ENCODE measurements at regions not wholly inside any gene's neighbourhood (a gene's known extent, or its start where the extent isn't known, plus 50 kb on each side); places are given as distances from the start of the nearest gene placed in this dataset.

GRCh38 chr6:82488403-82488802 is 124.8 kb downstream of the TPBG start:
- Mint-ChIP-seq H3K36me3 (peaks cover 75% of the 10 kb centered on the region), H3K9me3 (peaks cover 83% of the 10 kb centered on the region), H3K4me3 (no peak overlapping the region), H3K27me3 (ENCODE audit: low read depth) (peaks cover 4% of the 10 kb centered on the region; the same call in 1 of the 2 replicates), H3K27ac (no peak overlapping the region), H3K4me1 (peaks cover 29% of the 10 kb centered on the region)
- DNase-seq (ENCODE audit: low spot score) (no peak), ATAC-seq (no peak)
- POLR2A ChIA-PET: no interaction called here
- no peak for TF ChIP-seq ATF1 (CRISPR knock-in tag; IDR thresholded peaks at IDR 0.05)
- no peak for TF ChIP-seq CDX4 (CRISPR knock-in tag; IDR thresholded peaks at IDR 0.05; ENCODE audit: borderline replicate concordance)
- no peak for TF ChIP-seq USF2 (CRISPR knock-in tag; IDR thresholded peaks at IDR 0.05)
- TF ChIP-seq RORB (CRISPR knock-in tag; IDR thresholded peaks at IDR 0.05): no peak
- TF ChIP-seq, protein P1, sequence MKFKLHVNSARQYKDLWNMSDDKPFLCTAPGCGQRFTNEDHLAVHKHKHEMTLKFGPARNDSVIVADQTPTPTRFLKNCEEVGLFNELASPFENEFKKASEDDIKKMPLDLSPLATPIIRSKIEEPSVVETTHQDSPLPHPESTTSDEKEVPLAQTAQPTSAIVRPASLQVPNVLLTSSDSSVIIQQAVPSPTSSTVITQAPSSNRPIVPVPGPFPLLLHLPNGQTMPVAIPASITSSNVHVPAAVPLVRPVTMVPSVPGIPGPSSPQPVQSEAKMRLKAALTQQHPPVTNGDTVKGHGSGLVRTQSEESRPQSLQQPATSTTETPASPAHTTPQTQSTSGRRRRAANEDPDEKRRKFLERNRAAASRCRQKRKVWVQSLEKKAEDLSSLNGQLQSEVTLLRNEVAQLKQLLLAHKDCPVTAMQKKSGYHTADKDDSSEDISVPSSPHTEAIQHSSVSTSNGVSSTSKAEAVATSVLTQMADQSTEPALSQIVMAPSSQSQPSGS (CRISPR knock-in tag; IDR thresholded peaks at IDR 0.05; ENCODE audit: borderline replicate concordance, low read depth): no peak
- TF ChIP-seq IRF2 (CRISPR knock-in tag; IDR thresholded peaks at IDR 0.05; ENCODE audit: borderline replicate concordance, low read depth): no peak
- no peak for TF ChIP-seq RELA (CRISPR knock-in tag; IDR thresholded peaks at IDR 0.05; ENCODE audit: borderline replicate concordance)
- TF ChIP-seq TEAD4 (CRISPR knock-in tag; IDR thresholded peaks at IDR 0.05): no peak
- no peak for TF ChIP-seq ZNF396 (CRISPR knock-in tag; IDR thresholded peaks at IDR 0.05; ENCODE audit: borderline replicate concordance)
- no peak for TF ChIP-seq PRRX2 (CRISPR knock-in tag; IDR thresholded peaks at IDR 0.05)
- TF ChIP-seq JUN (CRISPR knock-in tag; IDR thresholded peaks at IDR 0.05): no peak
- TF ChIP-seq, protein P2, sequence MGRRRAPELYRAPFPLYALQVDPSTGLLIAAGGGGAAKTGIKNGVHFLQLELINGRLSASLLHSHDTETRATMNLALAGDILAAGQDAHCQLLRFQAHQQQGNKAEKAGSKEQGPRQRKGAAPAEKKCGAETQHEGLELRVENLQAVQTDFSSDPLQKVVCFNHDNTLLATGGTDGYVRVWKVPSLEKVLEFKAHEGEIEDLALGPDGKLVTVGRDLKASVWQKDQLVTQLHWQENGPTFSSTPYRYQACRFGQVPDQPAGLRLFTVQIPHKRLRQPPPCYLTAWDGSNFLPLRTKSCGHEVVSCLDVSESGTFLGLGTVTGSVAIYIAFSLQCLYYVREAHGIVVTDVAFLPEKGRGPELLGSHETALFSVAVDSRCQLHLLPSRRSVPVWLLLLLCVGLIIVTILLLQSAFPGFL (CRISPR knock-in tag; IDR thresholded peaks at IDR 0.05; ENCODE audit: borderline replicate concordance): no peak
- CTCF ChIA-PET: no interaction called here

DNA sequence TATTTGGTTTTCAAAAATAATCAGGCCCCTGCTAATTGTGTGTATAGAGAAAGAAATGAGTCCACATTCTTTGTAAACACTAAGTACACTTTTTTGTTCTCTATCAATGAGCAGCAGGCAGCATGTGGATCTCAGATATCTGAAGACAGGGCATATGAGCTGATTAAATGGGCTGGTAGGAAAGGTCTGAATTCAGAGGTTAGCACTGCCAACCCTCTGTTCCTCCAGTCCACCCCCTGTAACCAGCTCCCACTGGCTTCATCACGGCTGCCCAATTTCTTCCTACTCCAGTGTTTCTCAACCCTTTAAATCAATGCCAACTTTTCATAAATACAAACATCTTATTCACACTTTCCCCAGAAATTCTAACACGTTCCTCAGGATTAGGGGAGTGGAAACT is 128.5 kb downstream of the TPBG start:
- DNase-seq (ENCODE audit: low spot score) (no peak), ATAC-seq (peak; percentile 55)
- H3K36me3 Mint-ChIP-seq: peaks cover 38% of the 10 kb centered on the region
- POLR2A ChIA-PET: no interaction called here
- H3K4me3 Mint-ChIP-seq: no peak overlapping the region
- H3K4me1 Mint-ChIP-seq: peaks cover 15% of the 10 kb centered on the region
- H3K27me3 Mint-ChIP-seq (ENCODE audit: low read depth): no peaks in the 10 kb centered on the region; the same call in 1 of the 2 replicates
- H3K9me3 Mint-ChIP-seq: peaks cover 45% of the 10 kb centered on the region
- H3K27ac Mint-ChIP-seq: peak overlapping the region; percentile 79; the same call in 1 of the 2 replicates
- CTCF ChIA-PET: interaction anchor here (1.2 kb wide), 1 partner anchor 128 kb away, joined by 4 read pairs; the partner anchor contains the start of gene TPBG
- TF ChIP-seq, protein P3, sequence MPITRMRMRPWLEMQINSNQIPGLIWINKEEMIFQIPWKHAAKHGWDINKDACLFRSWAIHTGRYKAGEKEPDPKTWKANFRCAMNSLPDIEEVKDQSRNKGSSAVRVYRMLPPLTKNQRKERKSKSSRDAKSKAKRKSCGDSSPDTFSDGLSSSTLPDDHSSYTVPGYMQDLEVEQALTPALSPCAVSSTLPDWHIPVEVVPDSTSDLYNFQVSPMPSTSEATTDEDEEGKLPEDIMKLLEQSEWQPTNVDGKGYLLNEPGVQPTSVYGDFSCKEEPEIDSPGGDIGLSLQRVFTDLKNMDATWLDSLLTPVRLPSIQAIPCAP (CRISPR knock-in tag; IDR thresholded peaks at IDR 0.05): no peak
- TF ChIP-seq ZNF396 (CRISPR knock-in tag; IDR thresholded peaks at IDR 0.05; ENCODE audit: borderline replicate concordance) (no peak), ZBTB21 (CRISPR knock-in tag; IDR thresholded peaks at IDR 0.05; ENCODE audit: borderline replicate concordance) (no peak), SMAD3 (CRISPR knock-in tag; IDR thresholded peaks at IDR 0.05; ENCODE audit: borderline replicate concordance) (no peak), TP53 (CRISPR knock-in tag; IDR thresholded peaks at IDR 0.05) (no peak), FOXJ3 (CRISPR knock-in tag; IDR thresholded peaks at IDR 0.05; ENCODE audit: borderline replicate concordance) (no peak), MLX (CRISPR knock-in tag; IDR thresholded peaks at IDR 0.05) (no peak), NR2C2 (CRISPR knock-in tag; IDR thresholded peaks at IDR 0.05) (no peak), CDX4 (CRISPR knock-in tag; IDR thresholded peaks at IDR 0.05; ENCODE audit: borderline replicate concordance) (no peak), FOXK1 (CRISPR knock-in tag; IDR thresholded peaks at IDR 0.05) (no peak), TEAD4 (CRISPR knock-in tag; IDR thresholded peaks at IDR 0.05) (no peak)
- TF ChIP-seq, protein P1 (CRISPR knock-in tag; IDR thresholded peaks at IDR 0.05; ENCODE audit: borderline replicate concordance, low read depth): no peak
- TF ChIP-seq, protein P4, sequence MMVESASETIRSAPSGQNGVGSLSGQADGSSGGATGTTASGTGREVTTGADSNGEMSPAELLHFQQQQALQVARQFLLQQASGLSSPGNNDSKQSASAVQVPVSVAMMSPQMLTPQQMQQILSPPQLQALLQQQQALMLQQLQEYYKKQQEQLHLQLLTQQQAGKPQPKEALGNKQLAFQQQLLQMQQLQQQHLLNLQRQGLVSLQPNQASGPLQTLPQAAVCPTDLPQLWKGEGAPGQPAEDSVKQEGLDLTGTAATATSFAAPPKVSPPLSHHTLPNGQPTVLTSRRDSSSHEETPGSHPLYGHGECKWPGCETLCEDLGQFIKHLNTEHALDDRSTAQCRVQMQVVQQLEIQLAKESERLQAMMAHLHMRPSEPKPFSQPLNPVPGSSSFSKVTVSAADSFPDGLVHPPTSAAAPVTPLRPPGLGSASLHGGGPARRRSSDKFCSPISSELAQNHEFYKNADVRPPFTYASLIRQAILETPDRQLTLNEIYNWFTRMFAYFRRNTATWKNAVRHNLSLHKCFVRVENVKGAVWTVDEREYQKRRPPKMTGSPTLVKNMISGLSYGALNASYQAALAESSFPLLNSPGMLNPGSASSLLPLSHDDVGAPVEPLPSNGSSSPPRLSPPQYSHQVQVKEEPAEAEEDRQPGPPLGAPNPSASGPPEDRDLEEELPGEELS (CRISPR knock-in tag; IDR thresholded peaks at IDR 0.05): no peak
